ENCODE measurements at regions not wholly inside any gene's neighbourhood (a gene's known extent, or its start where the extent isn't known, plus 50 kb on each side); places are given as distances from the start of the nearest gene placed in this dataset.

GRCh38 chr6:111957623-111958315 lies 84.5 kb upstream of the FYN start:
- DNase-seq (ENCODE audit: low read depth in 3 of 3, low spot score in 1 of 3) = no peak

GRCh38 chr6:111958534-111958933 lies 85.3 kb upstream of the FYN start:
- no peak for DNase-seq (ENCODE audit: low read depth in 3 of 3, low spot score in 1 of 3)

GRCh38 chr6:111959766-111960165 lies 86.5 kb upstream of the FYN start:
- no peak for DNase-seq (ENCODE audit: low read depth in 3 of 3, low spot score in 1 of 3)

- DNase-seq (ENCODE audit: low read depth in 3 of 3, low spot score in 1 of 3) = no peak
Measured at GRCh38 chr6:111967131-111967530, 86.8 kb upstream of the CCN6 start.

- DNase-seq (ENCODE audit: low read depth in 3 of 3, low spot score in 1 of 3) = no peak
Measured at GRCh38 chr6:111970426-111970825, 83.5 kb upstream of the CCN6 start.

GRCh38 chr6:111971181-111971841 lies 82.6 kb upstream of the CCN6 start:
- DNase-seq (ENCODE audit: low read depth in 3 of 3, low spot score in 1 of 3) = no peak

GRCh38 chr6:111971866-111972532 lies 81.9 kb upstream of the CCN6 start:
- DNase-seq (ENCODE audit: low read depth in 3 of 3, low spot score in 1 of 3) = no peak

- no peak for DNase-seq (ENCODE audit: low read depth in 3 of 3, low spot score in 1 of 3)
Measured at GRCh38 chr6:111972745-111973117, 81.2 kb upstream of the CCN6 start.

GRCh38 chr6:111973118-111973761 lies 80.7 kb upstream of the CCN6 start:
- peak; percentile 31 to 42 (median 35) for DNase-seq (ENCODE audit: low read depth in 3 of 3, low spot score in 1 of 3)

GRCh38 chr6:111973927-111974639 lies 79.8 kb upstream of the CCN6 start:
- DNase-seq (ENCODE audit: low read depth in 3 of 3, low spot score in 1 of 3) = no peak

GRCh38 chr6:111975466-111975865 lies 78.4 kb upstream of the CCN6 start:
- DNase-seq (ENCODE audit: low read depth in 3 of 3, low spot score in 1 of 3) = no peak

- DNase-seq (ENCODE audit: low read depth in 3 of 3, low spot score in 1 of 3) = no peak
Measured at GRCh38 chr6:111976139-111976538, 77.8 kb upstream of the CCN6 start.

- DNase-seq (ENCODE audit: low read depth in 3 of 3, low spot score in 1 of 3) = no peak
Measured at GRCh38 chr6:111978532-111979149, 75.3 kb upstream of the CCN6 start.

GRCh38 chr6:111979633-111980032 lies 74.3 kb upstream of the CCN6 start:
- no peak for DNase-seq (ENCODE audit: low read depth in 3 of 3, low spot score in 1 of 3)

- DNase-seq (ENCODE audit: low read depth in 3 of 3, low spot score in 1 of 3) = no peak
Measured at GRCh38 chr6:111980143-111980542, 73.8 kb upstream of the CCN6 start.

- no peak for DNase-seq (ENCODE audit: low read depth in 3 of 3, low spot score in 1 of 3)
Measured at GRCh38 chr6:111980971-111981840, 72.7 kb upstream of the CCN6 start.

- no peak for DNase-seq (ENCODE audit: low read depth in 3 of 3, low spot score in 1 of 3)
Measured at GRCh38 chr6:111982681-111983080, 71.2 kb upstream of the CCN6 start.

- DNase-seq (ENCODE audit: low read depth in 3 of 3, low spot score in 1 of 3) = no peak
Measured at GRCh38 chr6:111983193-111983592, 70.7 kb upstream of the CCN6 start.

- no peak for DNase-seq (ENCODE audit: low read depth in 3 of 3, low spot score in 1 of 3)
Measured at GRCh38 chr6:111984081-111984480, 69.8 kb upstream of the CCN6 start.

All from stimulated activated CD4-positive, alpha-beta T cell treated with anti-CD3 and anti-CD28 coated beads, TNF-alpha, amount 100 ng/mL, for 1 hour (primary cell).